H1 (cell line): ENCODE measurements at regions not wholly inside any gene's neighbourhood (a gene's known extent, or its start where the extent isn't known, plus 50 kb on each side); places are given as distances from the start of the nearest gene placed in this dataset.

Experiments used
- CTCF ChIA-PET: fragments of 300-600 bp; sonication (Branson Sonifier 250); formaldehyde crosslinking; loops from one replicate; lab custom pipeline; 2021; ENCODE audit not compliant: partially characterized antibody; lab: Charles Lee
- POLR2A ChIA-PET: fragments of 300-600 bp; sonication (Branson Sonifier 250); formaldehyde crosslinking; loops from one replicate; lab custom pipeline; 2021; ENCODE audit warnings: inconsistent platforms; ENCODE audit not compliant: partially characterized antibody; lab: Charles Lee
- DNase-seq, 2 experiments: peaks; one replicate each; pipeline versions ENCODE4 v3.0.0 to v3.0.0-alpha.2; 2010 to 2022; ENCODE audit warnings: low spot score in 2 of 2, low read depth in 1 of 2, mixed read lengths in 1 of 2
- FAIRE-seq: peaks from 2 replicates; lab custom pipeline; 2011; peaks lifted over from hg19 to GRCh38; lab: Jason Lieb, UNC
- H2AFZ ChIP-seq: 2 replicates; pipeline ENCODE4 v1.8.1; 2012; ENCODE audit warnings: low read length, inconsistent platforms
- H2AK5ac ChIP-seq: 2 replicates; pipeline ENCODE4 v1.6.1; 2013; ENCODE audit warnings: low read depth, low read length
- H2BK120ac ChIP-seq: replicated peaks from 2 replicates; pipeline ENCODE3; 2013; ENCODE audit warnings: low read depth, low read length, inconsistent platforms
- H2BK12ac ChIP-seq: 2 replicates; pipeline ENCODE4 v1.6.1; 2013; ENCODE audit warnings: low read depth, low read length
- H2BK15ac ChIP-seq: 2 replicates; pipeline ENCODE4 v1.6.1; 2013; ENCODE audit warnings: low read length
- H2BK20ac ChIP-seq: 2 replicates; pipeline ENCODE4 v1.6.1; 2013; ENCODE audit warnings: low read length
- H2BK5ac ChIP-seq: 2 replicates; pipeline ENCODE4 v1.6.1; 2013; ENCODE audit warnings: low read depth, low read length
- H3K14ac ChIP-seq: 2 replicates; pipeline ENCODE4 v1.6.1; 2013; ENCODE audit warnings: inconsistent platforms; ENCODE audit not compliant: insufficient read length
- H3K18ac ChIP-seq: 2 replicates; pipeline ENCODE4 v1.6.1; 2013; ENCODE audit warnings: low read length; ENCODE audit errors: extremely low read depth
- H3K23ac ChIP-seq: 2 replicates; pipeline ENCODE4 v1.6.1; 2013; ENCODE audit warnings: inconsistent platforms; ENCODE audit not compliant: insufficient read length
- H3K23me2 ChIP-seq: 2 replicates; pipeline ENCODE4 v1.6.1; 2013; ENCODE audit warnings: low read depth, low read length
- H3K27ac ChIP-seq: 2 replicates; pipeline ENCODE4 v1.6.1; 2011; ENCODE audit warnings: low read depth, low read length, inconsistent platforms
- H3K27me3 ChIP-seq, 4 experiments: replicated peaks in 1 of 4; 1 replicate in 1 of 4; 2 replicates in 3 of 4; pipeline versions ENCODE4 v1.6.1 to v1.8.1; 2011 to 2013; ENCODE audit warnings: low read length in 3 of 4, mild to moderate bottlenecking in 3 of 4, inconsistent platforms in 2 of 4, mixed read lengths in 2 of 4, moderate library complexity in 1 of 4; ENCODE audit not compliant: control insufficient read depth in 3 of 4, insufficient read depth in 3 of 4; ENCODE audit errors: extremely low read depth in 1 of 4
- H3K36me3 ChIP-seq, 4 experiments: 2 replicates each; pipeline versions ENCODE4 v1.6.1 to v1.8.1; 2011 to 2013; ENCODE audit warnings: mild to moderate bottlenecking in 4 of 4, low read length in 3 of 4, moderate library complexity in 2 of 4, control low read depth in 1 of 4, inconsistent platforms in 1 of 4; ENCODE audit not compliant: insufficient read depth in 4 of 4, control insufficient read depth in 2 of 4
- H3K4ac ChIP-seq: replicated peaks from 2 replicates; pipeline ENCODE3; 2013; ENCODE audit warnings: low read length, low read depth, mixed read lengths, inconsistent platforms; ENCODE audit not compliant: insufficient read length
- H3K4me1 ChIP-seq, 4 experiments: replicated peaks in 1 of 4; 1 replicate in 1 of 4; 2 replicates in 3 of 4; pipeline versions ENCODE4 v1.6.1 to v1.8.1; 2011 to 2013; ENCODE audit warnings: low read length in 3 of 4, inconsistent platforms in 2 of 4, mixed read lengths in 1 of 4; ENCODE audit not compliant: insufficient read depth in 4 of 4, control insufficient read depth in 3 of 4
- H3K4me2 ChIP-seq, 2 experiments: 2 replicates each; pipeline versions ENCODE4 v1.6.1 to v1.8.1; 2011 to 2013; ENCODE audit warnings: low read depth in 2 of 2, low read length in 2 of 2, control low read depth in 1 of 2, inconsistent platforms in 1 of 2, mild to moderate bottlenecking in 1 of 2; ENCODE audit not compliant: insufficient read depth in 1 of 2
- H3K4me3 ChIP-seq, 4 experiments: fragments of 200-600, 300-600 bp in 1 of 4; sonication (generic), shearing (Covaris generic), sonication (Bioruptor Twin) in 1 of 4; 2 replicates each; pipeline versions ENCODE4 v1.5.1 to v1.8.1; 2011 to 2016; ENCODE audit warnings: low read length in 4 of 4, low read depth in 3 of 4, control low read depth in 2 of 4, inconsistent platforms in 2 of 4, mild to moderate bottlenecking in 2 of 4, mixed read lengths in 1 of 4, moderate library complexity in 1 of 4; ENCODE audit not compliant: insufficient read depth in 2 of 4; ENCODE audit errors: extremely low read depth in 1 of 4
- H3K56ac ChIP-seq: replicated peaks from 2 replicates; pipeline ENCODE3; 2013; ENCODE audit warnings: low read depth, mild to moderate bottlenecking, mixed read lengths, low read length, inconsistent platforms; ENCODE audit not compliant: insufficient read length
- H3K79me1 ChIP-seq: 2 replicates; pipeline ENCODE4 v1.6.1; 2013; ENCODE audit warnings: low read depth, low read length, control low read depth
- H3K79me2 ChIP-seq, 2 experiments: 2 replicates each; pipeline versions ENCODE4 v1.6.1 to v1.8.1; 2012 to 2013; ENCODE audit warnings: low read length in 2 of 2, mild to moderate bottlenecking in 2 of 2, inconsistent platforms in 1 of 2; ENCODE audit not compliant: insufficient read depth in 2 of 2, control insufficient read depth in 1 of 2
- H3K9ac ChIP-seq, 4 experiments: replicated peaks in 1 of 4; 1 replicate in 1 of 4; 2 replicates in 3 of 4; pipeline versions ENCODE4 v1.6.1 to v1.8.1; 2011 to 2013; ENCODE audit warnings: low read depth in 3 of 4, low read length in 3 of 4, control low read depth in 2 of 4, mild to moderate bottlenecking in 2 of 4, moderate library complexity in 2 of 4, inconsistent platforms in 1 of 4; ENCODE audit errors: extremely low read depth in 1 of 4
- H3K9me3 ChIP-seq, 2 experiments: 2 replicates each; pipeline versions ENCODE4 v1.6.1 to v1.8.1; 2012 to 2013; ENCODE audit warnings: mild to moderate bottlenecking in 2 of 2, moderate library complexity in 2 of 2, control low read depth in 1 of 2, inconsistent platforms in 1 of 2, low read depth in 1 of 2, low read length in 1 of 2, mixed read lengths in 1 of 2; ENCODE audit not compliant: insufficient read depth in 2 of 2
- H4K20me1 ChIP-seq, 2 experiments: replicated peaks in 1 of 2; 2 replicates each; pipeline versions ENCODE3 to v1.8.1; 2011 to 2013; ENCODE audit warnings: inconsistent platforms in 2 of 2, low read length in 2 of 2, mild to moderate bottlenecking in 1 of 2; ENCODE audit not compliant: insufficient read depth in 2 of 2, control insufficient read depth in 1 of 2
- H4K5ac ChIP-seq: 2 replicates; pipeline ENCODE4 v1.6.1; 2013; ENCODE audit warnings: low read length, low read depth, mixed read lengths, inconsistent platforms; ENCODE audit not compliant: insufficient read length
- H4K8ac ChIP-seq: 2 replicates; pipeline ENCODE4 v1.8.0; 2013; ENCODE audit warnings: mild to moderate bottlenecking, moderate library complexity, low read length, inconsistent platforms; ENCODE audit not compliant: insufficient read depth; ENCODE audit errors: extremely low read depth
- H4K91ac ChIP-seq: replicated peaks from 2 replicates; pipeline ENCODE3; 2013; ENCODE audit warnings: low read length, mixed read lengths, inconsistent platforms; ENCODE audit not compliant: insufficient read length
- ATF2 ChIP-seq: IDR thresholded peaks from 2 replicates; pipeline ENCODE4 v1.6.1; 2012; ENCODE audit warnings: low read length, inconsistent platforms
- BRCA1 ChIP-seq: IDR thresholded peaks from 2 replicates; pipeline ENCODE4 v1.6.1; 2012; ENCODE audit warnings: low read depth, low read length, improper control_type of control experiment
- GTF2F1 ChIP-seq: IDR thresholded peaks from 2 replicates; pipeline ENCODE4 v1.6.1; 2012; ENCODE audit warnings: low read depth, low read length, improper control_type of control experiment, borderline replicate concordance
- JUN ChIP-seq: IDR thresholded peaks from 2 replicates; pipeline ENCODE4 v1.6.1; 2011; ENCODE audit warnings: low read depth, mild to moderate bottlenecking, improper control_type of control experiment, low read length
- JUND ChIP-seq: IDR thresholded peaks from 2 replicates; pipeline ENCODE4 v1.6.1; 2011; ENCODE audit warnings: mild to moderate bottlenecking, improper control_type of control experiment, low read length
- KDM5A ChIP-seq: fragments of 200-600 bp; IDR thresholded peaks from 2 replicates; pipeline ENCODE4 v1.7.1; 2012; ENCODE audit warnings: mild to moderate bottlenecking, low read length, inconsistent platforms, mixed read lengths
- POLR2A ChIP-seq, 2 experiments: IDR thresholded peaks; 1 replicate in 1 of 2; 2 replicates in 1 of 2; pipeline ENCODE4 v1.6.1; 2011; ENCODE audit warnings: low read depth in 2 of 2, low read length in 2 of 2, mild to moderate bottlenecking in 2 of 2; ENCODE audit errors: control extremely low read depth in 1 of 2
- POU5F1 ChIP-seq: IDR thresholded peaks from 2 replicates; pipeline ENCODE4 v1.6.1; 2011; ENCODE audit warnings: low read depth, mild to moderate bottlenecking, low read length, moderate library complexity
- RBBP5 ChIP-seq: IDR thresholded peaks from 2 replicates; pipeline ENCODE4 v1.7.1; 2012; ENCODE audit warnings: low read depth, mild to moderate bottlenecking, inconsistent platforms, low read length, moderate library complexity, borderline replicate concordance
- RFX5 ChIP-seq: IDR thresholded peaks from 2 replicates; pipeline ENCODE4 v1.6.1; 2011; ENCODE audit warnings: low read depth, low read length, improper control_type of control experiment, borderline replicate concordance
- SIN3A ChIP-seq, 2 experiments: IDR thresholded peaks in 1 of 2; conservative IDR thresholded peaks in 1 of 2; 2 replicates each; pipeline ENCODE4 v1.6.1; 2011 to 2012; ENCODE audit warnings: low read length in 2 of 2, improper control_type of control experiment in 1 of 2, low read depth in 1 of 2, mild to moderate bottlenecking in 1 of 2
- SIX5 ChIP-seq: IDR thresholded peaks from 2 replicates; pipeline ENCODE4 v1.6.1; 2011; ENCODE audit warnings: mild to moderate bottlenecking, low read depth, low read length
- SP2 ChIP-seq: IDR thresholded peaks from 2 replicates; pipeline ENCODE4 v1.6.1; 2012; ENCODE audit warnings: mild to moderate bottlenecking, low read length, inconsistent platforms
- SRF ChIP-seq: IDR thresholded peaks from 2 replicates; pipeline ENCODE4 v1.6.1; 2011; ENCODE audit warnings: mild to moderate bottlenecking, low read depth, low read length, moderate library complexity
- SUZ12 ChIP-seq: fragments of 200-600 bp; sonication (generic); IDR thresholded peaks from 2 replicates; pipeline ENCODE4 v1.6.1; 2012; ENCODE audit warnings: mild to moderate bottlenecking, inconsistent platforms, low read length, moderate library complexity, mixed read lengths
- YY1 ChIP-seq: IDR thresholded peaks from 2 replicates; pipeline ENCODE4 v1.6.1; 2011; ENCODE audit warnings: low read depth, mild to moderate bottlenecking, low read length

- Histone ChIP-seq H2AK5ac (no peak overlapping the region), H3K36me3 (no peaks in the 10 kb centered on the region), H4K91ac (no peak overlapping the region), H3K79me2 (no peaks in the 10 kb centered on the region), H3K14ac (no peak overlapping the region), H3K79me1 (no peaks in the 10 kb centered on the region), H3K23ac (no peak overlapping the region), H3K27me3 (no peaks in the 10 kb centered on the region), H3K23me2 (no peaks in the 10 kb centered on the region), H3K27ac (no peak overlapping the region), H2BK20ac (no peak overlapping the region), H2BK120ac (no peak overlapping the region), H4K20me1 (no peaks in the 10 kb centered on the region), H2BK12ac (no peak overlapping the region), H3K4me3 (no peak overlapping the region), H3K4ac (no peak overlapping the region), H2AFZ (no peak overlapping the region), H3K4me1 (no peaks in the 10 kb centered on the region), H4K5ac (no peak overlapping the region), H2BK5ac (no peak overlapping the region), H2BK15ac (no peak overlapping the region), H3K9ac (no peak overlapping the region), H3K9me3 (no peaks in the 10 kb centered on the region), H4K8ac (no peak overlapping the region), H3K18ac (no peak overlapping the region), H3K56ac (no peak overlapping the region), H3K4me2 (no peak overlapping the region)
- ChIA-PET CTCF (no interaction called here), POLR2A (no interaction called here)
- DNase-seq = no peak
- FAIRE-seq = no peak
- no peak for TF ChIP-seq YY1
- TF ChIP-seq RFX5 = no peak
- TF ChIP-seq SRF = no peak
- TF ChIP-seq SIX5 = no peak
- TF ChIP-seq JUN = no peak
- no peak for TF ChIP-seq SIN3A (conservative IDR thresholded peaks at IDR 0.05 in 1 of 2, IDR thresholded peaks at IDR 0.05 in 1 of 2; ENCODE audit: low read depth in 1 of 2, low read length in 2 of 2)
- TF ChIP-seq RBBP5 = no peak
- TF ChIP-seq BRCA1 = no peak
- no peak for TF ChIP-seq POLR2A (IDR thresholded peaks at IDR 0.05; ENCODE audit: control extremely low read depth in 1 of 2, low read depth in 2 of 2, low read length in 2 of 2)
- no peak for TF ChIP-seq ATF2
- no peak for TF ChIP-seq SUZ12
- TF ChIP-seq POU5F1 = no peak
- TF ChIP-seq JUND = no peak
- TF ChIP-seq GTF2F1 = no peak
- TF ChIP-seq KDM5A = no peak
- TF ChIP-seq SP2 = no peak
Measured at GRCh38 chr1:190665045-190665444, 187.4 kb upstream of the BRINP3 start.
